ENCODE measurements at regions not wholly inside any gene's neighbourhood (a gene's known extent, or its start where the extent isn't known, plus 50 kb on each side); places are given as distances from the start of the nearest gene placed in this dataset.

DNA sequence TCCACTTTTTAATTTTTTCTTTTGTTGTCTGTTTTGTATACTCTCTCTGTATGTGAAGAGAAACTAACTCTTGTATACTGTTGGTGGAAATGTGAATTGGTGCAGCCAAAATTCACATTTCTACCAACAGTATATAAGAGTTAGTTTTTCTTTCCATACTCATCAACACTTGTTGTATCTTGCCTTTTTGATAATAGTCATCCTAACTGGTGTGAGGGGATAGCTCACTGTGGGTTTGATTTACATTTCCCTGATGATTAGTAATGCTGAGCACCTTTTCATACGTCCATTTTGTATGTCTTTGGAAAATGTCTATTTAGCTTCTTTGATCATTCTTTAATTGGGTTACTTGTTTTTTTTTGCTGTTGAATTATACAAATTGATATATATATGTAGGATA lies 375.5 kb upstream of the IGFBP3 start:
- Histone ChIP-seq H3K27me3 (replicated peaks; ENCODE audit: control insufficient read depth, insufficient read depth, low read length) (no peaks in the 10 kb centered on the region), H3K36me3 (ENCODE audit: control insufficient read depth, insufficient read depth, low read length, severe bottlenecking) (no peaks in the 10 kb centered on the region), H3K9ac (ENCODE audit: low read length) (no peak overlapping the region), H3K4me3 (ENCODE audit: low read length) (no peak overlapping the region), H3K4me1 (ENCODE audit: control insufficient read depth, insufficient read depth, low read length) (peaks cover 13% of the 10 kb centered on the region), H3K9me3 (ENCODE audit: control insufficient read depth, low read length) (peaks cover 29% of the 10 kb centered on the region)
- DNase-seq (ENCODE audit: low read depth): no peak

GRCh38 chr7:46294381-46294780 lies 373.3 kb upstream of the IGFBP3 start:
- Histone ChIP-seq H3K9ac (ENCODE audit: low read length) (no peak overlapping the region), H3K36me3 (ENCODE audit: control insufficient read depth, insufficient read depth, low read length, severe bottlenecking) (no peaks in the 10 kb centered on the region), H3K4me3 (ENCODE audit: low read length) (no peak overlapping the region), H3K9me3 (ENCODE audit: control insufficient read depth, low read length) (peaks cover 29% of the 10 kb centered on the region), H3K27me3 (replicated peaks; ENCODE audit: control insufficient read depth, insufficient read depth, low read length) (no peaks in the 10 kb centered on the region), H3K4me1 (ENCODE audit: control insufficient read depth, insufficient read depth, low read length) (peaks cover 34% of the 10 kb centered on the region)
- no peak for DNase-seq (ENCODE audit: low read depth)

DNA sequence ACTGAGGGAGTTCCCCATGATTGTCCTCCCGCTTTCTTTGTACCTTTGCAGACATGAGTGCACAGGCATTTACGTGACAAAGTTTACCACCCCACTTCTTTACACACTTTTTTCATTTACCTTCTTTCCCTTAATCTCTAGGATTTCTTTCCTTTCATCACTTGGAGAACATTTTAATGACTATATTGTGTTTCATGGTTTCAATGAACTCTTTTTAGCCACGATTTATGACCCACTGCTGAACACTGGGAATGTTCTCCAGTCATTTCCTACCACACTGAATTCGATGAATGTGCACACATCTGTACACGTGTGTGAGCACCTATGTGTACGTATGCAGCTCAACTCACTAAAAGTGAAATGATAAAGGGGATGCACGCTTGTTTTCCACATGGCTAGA lies 371.7 kb upstream of the IGFBP3 start:
- Histone ChIP-seq H3K27me3 (replicated peaks; ENCODE audit: control insufficient read depth, insufficient read depth, low read length) (no peaks in the 10 kb centered on the region), H3K36me3 (ENCODE audit: control insufficient read depth, insufficient read depth, low read length, severe bottlenecking) (no peaks in the 10 kb centered on the region), H3K4me3 (ENCODE audit: low read length) (no peak overlapping the region), H3K9me3 (ENCODE audit: control insufficient read depth, low read length) (peaks cover 18% of the 10 kb centered on the region), H3K4me1 (ENCODE audit: control insufficient read depth, insufficient read depth, low read length) (peaks cover 44% of the 10 kb centered on the region), H3K9ac (ENCODE audit: low read length) (no peak overlapping the region)
- no peak for DNase-seq (ENCODE audit: low read depth)

GRCh38 chr7:46291601-46292150 lies 370.6 kb upstream of the IGFBP3 start:
- DNase-seq (ENCODE audit: low read depth): peak; percentile 88
- Histone ChIP-seq H3K36me3 (ENCODE audit: control insufficient read depth, insufficient read depth, low read length, severe bottlenecking) (no peaks in the 10 kb centered on the region), H3K4me1 (ENCODE audit: control insufficient read depth, insufficient read depth, low read length) (peaks cover 44% of the 10 kb centered on the region), H3K27me3 (replicated peaks; ENCODE audit: control insufficient read depth, insufficient read depth, low read length) (no peaks in the 10 kb centered on the region), H3K4me3 (ENCODE audit: low read length) (peak overlapping the region; percentile 32), H3K9ac (ENCODE audit: low read length) (peak overlapping the region; percentile 68), H3K9me3 (ENCODE audit: control insufficient read depth, low read length) (peaks cover 8% of the 10 kb centered on the region)

- Histone ChIP-seq H3K36me3 (ENCODE audit: control insufficient read depth, insufficient read depth, low read length, severe bottlenecking) (no peaks in the 10 kb centered on the region), H3K4me1 (ENCODE audit: control insufficient read depth, insufficient read depth, low read length) (peaks cover 44% of the 10 kb centered on the region), H3K27me3 (replicated peaks; ENCODE audit: control insufficient read depth, insufficient read depth, low read length) (no peaks in the 10 kb centered on the region), H3K9me3 (ENCODE audit: control insufficient read depth, low read length) (peaks cover 2% of the 10 kb centered on the region), H3K4me3 (ENCODE audit: low read length) (peak overlapping the region; percentile 32), H3K9ac (ENCODE audit: low read length) (peak overlapping the region; percentile 24)
- DNase-seq (ENCODE audit: low read depth): peak; percentile 68
Measured at GRCh38 chr7:46291050-46291438, 370.0 kb upstream of the IGFBP3 start.

DNA sequence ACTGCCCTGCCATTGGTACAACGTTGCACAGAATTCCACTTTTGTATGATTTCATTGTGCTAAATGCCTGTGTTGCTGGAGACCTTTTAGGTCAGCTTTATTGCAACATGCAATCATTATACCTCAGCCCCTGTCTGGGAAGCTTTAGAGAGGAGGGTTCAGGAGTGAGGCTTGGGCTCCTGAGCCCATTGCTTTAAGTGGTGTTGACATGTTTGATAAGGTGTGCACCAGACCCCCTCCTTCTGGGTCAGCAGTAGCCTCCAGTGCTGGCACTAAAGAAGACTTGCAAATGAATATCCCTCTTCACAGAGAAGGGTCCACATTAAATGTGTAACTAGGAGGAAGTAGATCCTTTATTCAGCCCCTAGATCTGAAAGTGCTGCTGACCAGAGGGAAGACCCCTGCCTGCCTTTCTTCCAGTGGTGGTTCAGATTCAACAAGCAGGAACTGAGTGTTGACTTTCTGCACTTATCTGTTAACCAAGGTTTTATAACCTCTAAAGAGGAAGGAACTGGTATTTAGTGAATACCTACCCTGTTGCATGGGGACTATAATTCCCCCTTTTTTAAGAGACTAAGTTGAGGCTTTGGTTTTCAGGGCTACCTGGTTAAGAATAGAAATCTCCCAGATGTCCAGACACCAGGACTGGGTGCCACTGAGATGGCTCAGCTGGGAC lies 369.4 kb upstream of the IGFBP3 start:
- Histone ChIP-seq H3K4me1 (ENCODE audit: control insufficient read depth, insufficient read depth, low read length) (peaks cover 44% of the 10 kb centered on the region), H3K36me3 (ENCODE audit: control insufficient read depth, insufficient read depth, low read length, severe bottlenecking) (no peaks in the 10 kb centered on the region), H3K9me3 (ENCODE audit: control insufficient read depth, low read length) (no peaks in the 10 kb centered on the region), H3K27me3 (replicated peaks; ENCODE audit: control insufficient read depth, insufficient read depth, low read length) (no peaks in the 10 kb centered on the region), H3K9ac (ENCODE audit: low read length) (peak overlapping the region; percentile 37), H3K4me3 (ENCODE audit: low read length) (peak overlapping the region; percentile 32)
- peak; percentile 47 for DNase-seq (ENCODE audit: low read depth)

DNA sequence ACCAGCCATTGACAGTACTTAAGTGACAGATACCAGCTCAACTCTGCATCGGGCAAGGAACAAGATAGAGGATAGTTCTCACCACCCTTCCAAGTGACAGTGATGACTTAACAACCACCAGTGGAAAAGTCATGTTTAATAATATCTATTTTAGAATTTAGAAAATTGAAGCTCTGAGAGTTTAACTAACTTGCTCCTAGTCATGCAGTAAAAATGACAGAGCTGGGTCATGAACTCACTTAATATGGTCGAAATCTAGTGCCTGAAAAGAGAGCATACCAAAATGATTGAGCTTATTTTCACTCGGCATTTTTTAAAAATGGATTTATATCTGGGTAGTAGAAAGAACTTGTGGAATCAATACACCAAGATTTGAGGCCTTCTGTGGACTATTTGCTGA lies 367.8 kb upstream of the IGFBP3 start:
- no peak overlapping the region for H3K9ac ChIP-seq (ENCODE audit: low read length)
- no peak overlapping the region for H3K4me3 ChIP-seq (ENCODE audit: low read length)
- H3K4me1 ChIP-seq (ENCODE audit: control insufficient read depth, insufficient read depth, low read length): peaks cover 44% of the 10 kb centered on the region
- DNase-seq (ENCODE audit: low read depth): peak; percentile 31
- H3K9me3 ChIP-seq (ENCODE audit: control insufficient read depth, low read length): no peaks in the 10 kb centered on the region
- H3K27me3 ChIP-seq (replicated peaks; ENCODE audit: control insufficient read depth, insufficient read depth, low read length): no peaks in the 10 kb centered on the region
- H3K36me3 ChIP-seq (ENCODE audit: control insufficient read depth, insufficient read depth, low read length, severe bottlenecking): no peaks in the 10 kb centered on the region

- Histone ChIP-seq H3K9ac (ENCODE audit: low read length) (no peak overlapping the region), H3K36me3 (ENCODE audit: control insufficient read depth, insufficient read depth, low read length, severe bottlenecking) (no peaks in the 10 kb centered on the region), H3K4me1 (ENCODE audit: control insufficient read depth, insufficient read depth, low read length) (peaks cover 44% of the 10 kb centered on the region), H3K9me3 (ENCODE audit: control insufficient read depth, low read length) (no peaks in the 10 kb centered on the region), H3K4me3 (ENCODE audit: low read length) (no peak overlapping the region), H3K27me3 (replicated peaks; ENCODE audit: control insufficient read depth, insufficient read depth, low read length) (no peaks in the 10 kb centered on the region)
- DNase-seq (ENCODE audit: low read depth): no peak
Measured at GRCh38 chr7:46288010-46288409, 366.9 kb upstream of the IGFBP3 start.

- Histone ChIP-seq H3K4me3 (ENCODE audit: low read length) (no peak overlapping the region), H3K9me3 (ENCODE audit: control insufficient read depth, low read length) (no peaks in the 10 kb centered on the region), H3K4me1 (ENCODE audit: control insufficient read depth, insufficient read depth, low read length) (peaks cover 34% of the 10 kb centered on the region), H3K27me3 (replicated peaks; ENCODE audit: control insufficient read depth, insufficient read depth, low read length) (no peaks in the 10 kb centered on the region), H3K9ac (ENCODE audit: low read length) (no peak overlapping the region), H3K36me3 (ENCODE audit: control insufficient read depth, insufficient read depth, low read length, severe bottlenecking) (no peaks in the 10 kb centered on the region)
- no peak for DNase-seq (ENCODE audit: low read depth)
Measured at GRCh38 chr7:46286957-46287356, 365.9 kb upstream of the IGFBP3 start.

GRCh38 chr7:46286356-46286755 lies 365.3 kb upstream of the IGFBP3 start:
- no peak for DNase-seq (ENCODE audit: low read depth)
- H3K36me3 ChIP-seq (ENCODE audit: control insufficient read depth, insufficient read depth, low read length, severe bottlenecking): no peaks in the 10 kb centered on the region
- H3K27me3 ChIP-seq (replicated peaks; ENCODE audit: control insufficient read depth, insufficient read depth, low read length): no peaks in the 10 kb centered on the region
- no peak overlapping the region for H3K4me3 ChIP-seq (ENCODE audit: low read length)
- no peak overlapping the region for H3K9ac ChIP-seq (ENCODE audit: low read length)
- peaks cover 30% of the 10 kb centered on the region for H3K4me1 ChIP-seq (ENCODE audit: control insufficient read depth, insufficient read depth, low read length)
- no peaks in the 10 kb centered on the region for H3K9me3 ChIP-seq (ENCODE audit: control insufficient read depth, low read length)

GRCh38 chr7:46285878-46286277 lies 364.8 kb upstream of the IGFBP3 start:
- Histone ChIP-seq H3K9ac (ENCODE audit: low read length) (no peak overlapping the region), H3K27me3 (replicated peaks; ENCODE audit: control insufficient read depth, insufficient read depth, low read length) (no peaks in the 10 kb centered on the region), H3K9me3 (ENCODE audit: control insufficient read depth, low read length) (no peaks in the 10 kb centered on the region), H3K36me3 (ENCODE audit: control insufficient read depth, insufficient read depth, low read length, severe bottlenecking) (no peaks in the 10 kb centered on the region), H3K4me3 (ENCODE audit: low read length) (no peak overlapping the region), H3K4me1 (ENCODE audit: control insufficient read depth, insufficient read depth, low read length) (peaks cover 25% of the 10 kb centered on the region)
- no peak for DNase-seq (ENCODE audit: low read depth)

DNA sequence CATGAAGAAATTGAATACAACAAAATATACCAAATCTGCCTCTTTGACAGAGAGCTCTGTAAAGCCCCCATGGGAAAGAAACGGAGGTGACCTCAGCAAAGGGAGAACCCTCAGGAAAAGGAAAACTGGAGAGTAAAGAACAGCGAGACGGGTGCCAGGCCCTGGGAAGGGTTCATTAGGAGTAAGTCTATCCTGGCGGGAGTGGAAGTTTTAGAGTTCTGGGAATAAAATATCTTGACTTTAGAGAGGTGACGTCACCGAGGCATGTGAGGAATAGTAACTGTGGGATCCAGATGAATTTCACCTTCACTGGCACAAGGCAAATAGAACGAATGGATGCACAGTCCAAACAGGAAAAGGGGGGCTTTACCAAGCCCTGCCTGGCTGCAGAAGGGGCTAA lies 362.8 kb upstream of the IGFBP3 start:
- Histone ChIP-seq H3K9me3 (ENCODE audit: control insufficient read depth, low read length) (no peaks in the 10 kb centered on the region), H3K27me3 (replicated peaks; ENCODE audit: control insufficient read depth, insufficient read depth, low read length) (no peaks in the 10 kb centered on the region), H3K9ac (ENCODE audit: low read length) (no peak overlapping the region), H3K4me1 (ENCODE audit: control insufficient read depth, insufficient read depth, low read length) (peaks cover 5% of the 10 kb centered on the region), H3K4me3 (ENCODE audit: low read length) (no peak overlapping the region), H3K36me3 (ENCODE audit: control insufficient read depth, insufficient read depth, low read length, severe bottlenecking) (no peaks in the 10 kb centered on the region)
- DNase-seq (ENCODE audit: low read depth): no peak
